ENCODE measurements at regions not wholly inside any gene's neighbourhood (a gene's known extent, or its start where the extent isn't known, plus 50 kb on each side); places are given as distances from the start of the nearest gene placed in this dataset.
"Not testable (repeated sequence)": the region's sequence is repeated elsewhere in the genome, so short reads cannot be mapped to it uniquely, and the experiment has no call there.

GRCh38 chr2:111425789-111426201 is 305.1 kb downstream of the BCL2L11 start:
- not testable (repeated sequence) for TF ChIP-seq CTCF (IDR thresholded peaks at IDR 0.05; ENCODE audit: borderline replicate concordance, extremely low read depth, low read length, poor library complexity, severe bottlenecking); EZH2 (IDR thresholded peaks at IDR 0.05; ENCODE audit: borderline replicate concordance, low read depth, low read length, severe bottlenecking)
